GM19193 (cell line): ENCODE measurements at regions not wholly inside any gene's neighbourhood (a gene's known extent, or its start where the extent isn't known, plus 50 kb on each side); places are given as distances from the start of the nearest gene placed in this dataset.

Experiments
- POLR2A ChIP-seq: IDR thresholded peaks from 4 replicates; pipeline ENCODE4 v1.6.1; 2011; ENCODE audit not compliant: insufficient read depth, insufficient read length; ENCODE audit errors: extremely low read depth

GRCh38 chr5:167892352-167893115 is 398.9 kb upstream of the WWC1 start:
- no peak for TF ChIP-seq POLR2A

- TF ChIP-seq POLR2A: no peak
Observed at GRCh38 chr5:167893271-167893670, 398.2 kb upstream of the WWC1 start.

GRCh38 chr5:167894631-167895472 is 396.6 kb upstream of the WWC1 start:
- no peak for TF ChIP-seq POLR2A

GRCh38 chr5:167895899-167896659 is 395.4 kb upstream of the WWC1 start:
- TF ChIP-seq POLR2A: no peak

- TF ChIP-seq POLR2A: no peak
Observed at GRCh38 chr5:167896814-167897213, 394.6 kb upstream of the WWC1 start.

GRCh38 chr5:167897371-167897770 is 394.1 kb upstream of the WWC1 start:
- no peak for TF ChIP-seq POLR2A

GRCh38 chr5:167898361-167899042 is 392.9 kb upstream of the WWC1 start:
- no peak for TF ChIP-seq POLR2A

- no peak for TF ChIP-seq POLR2A
Observed at GRCh38 chr5:167899490-167900070, 391.9 kb upstream of the WWC1 start.

GRCh38 chr5:167900340-167900935 is 391.0 kb upstream of the WWC1 start:
- TF ChIP-seq POLR2A: no peak

GRCh38 chr5:167902298-167902697 is 389.1 kb upstream of the WWC1 start:
- no peak for TF ChIP-seq POLR2A

GRCh38 chr5:167903243-167903642 is 388.2 kb upstream of the WWC1 start:
- TF ChIP-seq POLR2A: no peak

- no peak for TF ChIP-seq POLR2A
Observed at GRCh38 chr5:167903659-167904058, 387.8 kb upstream of the WWC1 start.

- TF ChIP-seq POLR2A: no peak
Observed at GRCh38 chr5:167905919-167906853, 385.3 kb upstream of the WWC1 start.
